PC-9 (cell line): ENCODE measurements at regions not wholly inside any gene's neighbourhood (a gene's known extent, or its start where the extent isn't known, plus 50 kb on each side); places are given as distances from the start of the nearest gene placed in this dataset.

Source experiments
- CTCF ChIP-seq: fragments of 200-600 bp; sonication (generic); conservative IDR thresholded peaks from 2 replicates; pipeline ENCODE4 v1.6.1; 2017; ENCODE audit warnings: mixed run types, antibody characterized with exemption, mild to moderate bottlenecking, moderate library complexity
- EZH2 ChIP-seq: fragments of 200-600 bp; sonication (generic); IDR thresholded peaks from 2 replicates; pipeline ENCODE4 v1.8.0; 2017; ENCODE audit warnings: antibody characterized with exemption, low read depth

GRCh38 chr3:152779653-152780052 lies 55.3 kb upstream of the P2RY1 start:
- TF ChIP-seq CTCF (no peak), EZH2 (no peak)
